Stimulated activated memory B cell treated with anti-CD40 and anti-IgM and Interleukin-4, amounts not matched to agents 10 μg/mL and 1 μg/mL and 100 μg/mL, for 72 hours (primary cell): ENCODE measurements at regions not wholly inside any gene's neighbourhood (a gene's known extent, or its start where the extent isn't known, plus 50 kb on each side); places are given as distances from the start of the nearest gene placed in this dataset.

Source experiments
- ATAC-seq: fragments of 150-1000 bp; cut with Tn5 transposase; 2 replicates; pipeline ENCODE4 v1.10.0; 2021
- H3K27ac Mint-ChIP-seq: one replicate; pipeline ENCODE4 v1.8.0; 2022; ENCODE audit warnings: mild to moderate bottlenecking, mixed read lengths
- H3K27me3 Mint-ChIP-seq: one replicate; pipeline ENCODE4 v1.8.0; 2022; ENCODE audit warnings: mixed read lengths
- H3K36me3 Mint-ChIP-seq: one replicate; pipeline ENCODE4 v1.8.0; 2022; ENCODE audit warnings: mixed read lengths
- H3K4me1 Mint-ChIP-seq: one replicate; pipeline ENCODE4 v1.8.0; 2022; ENCODE audit warnings: mixed read lengths
- H3K4me3 Mint-ChIP-seq: one replicate; pipeline ENCODE4 v1.8.0; 2022; ENCODE audit warnings: mild to moderate bottlenecking, moderate library complexity, mixed read lengths
- H3K9me3 Mint-ChIP-seq: one replicate; pipeline ENCODE4 v1.8.0; 2022; ENCODE audit warnings: mixed read lengths

- Mint-ChIP-seq H3K27ac (no peak overlapping the region), H3K36me3 (no peaks in the 10 kb centered on the region), H3K27me3 (no peaks in the 10 kb centered on the region), H3K4me3 (no peak overlapping the region), H3K4me1 (no peaks in the 10 kb centered on the region), H3K9me3 (peaks cover 6% of the 10 kb centered on the region)
- no peak for ATAC-seq
These were observed 253.8 kb upstream of the MMADHC start for GRCh38 chr2:149841396-149841795.

- no peak for ATAC-seq
- Mint-ChIP-seq H3K27me3 (no peaks in the 10 kb centered on the region), H3K9me3 (peaks cover 20% of the 10 kb centered on the region), H3K4me1 (no peaks in the 10 kb centered on the region), H3K27ac (no peak overlapping the region), H3K36me3 (no peaks in the 10 kb centered on the region), H3K4me3 (no peak overlapping the region)
These were observed 244.7 kb upstream of the MMADHC start for GRCh38 chr2:149832324-149832723.

GRCh38 chr2:149828520-149829210, 241.1 kb upstream of the MMADHC start:
- Mint-ChIP-seq H3K36me3 (no peaks in the 10 kb centered on the region), H3K4me1 (no peaks in the 10 kb centered on the region), H3K4me3 (no peak overlapping the region), H3K9me3 (no peaks in the 10 kb centered on the region), H3K27ac (no peak overlapping the region), H3K27me3 (no peaks in the 10 kb centered on the region)
- ATAC-seq: no peak

GRCh38 chr2:149827585-149828126, 240.1 kb upstream of the MMADHC start:
- Mint-ChIP-seq H3K27ac (no peak overlapping the region), H3K4me3 (no peak overlapping the region), H3K9me3 (peaks cover 1% of the 10 kb centered on the region), H3K36me3 (no peaks in the 10 kb centered on the region), H3K4me1 (no peaks in the 10 kb centered on the region), H3K27me3 (no peaks in the 10 kb centered on the region)
- ATAC-seq: no peak

GRCh38 chr2:149826471-149827125, 239.0 kb upstream of the MMADHC start:
- Mint-ChIP-seq H3K4me1 (no peaks in the 10 kb centered on the region), H3K27ac (no peak overlapping the region), H3K9me3 (peaks cover 3% of the 10 kb centered on the region), H3K36me3 (no peaks in the 10 kb centered on the region), H3K27me3 (no peaks in the 10 kb centered on the region), H3K4me3 (no peak overlapping the region)
- ATAC-seq: no peak

GRCh38 chr2:149825473-149825872, 237.9 kb upstream of the MMADHC start:
- H3K36me3 Mint-ChIP-seq: no peaks in the 10 kb centered on the region
- H3K27ac Mint-ChIP-seq: no peak overlapping the region
- peaks cover 3% of the 10 kb centered on the region for H3K9me3 Mint-ChIP-seq
- H3K4me3 Mint-ChIP-seq: no peak overlapping the region
- no peaks in the 10 kb centered on the region for H3K4me1 Mint-ChIP-seq
- ATAC-seq: no peak
- no peaks in the 10 kb centered on the region for H3K27me3 Mint-ChIP-seq

GRCh38 chr2:149824136-149824535, 236.6 kb upstream of the MMADHC start:
- no peak overlapping the region for H3K4me3 Mint-ChIP-seq
- H3K27ac Mint-ChIP-seq: no peak overlapping the region
- no peaks in the 10 kb centered on the region for H3K4me1 Mint-ChIP-seq
- H3K27me3 Mint-ChIP-seq: no peaks in the 10 kb centered on the region
- ATAC-seq: no peak
- no peaks in the 10 kb centered on the region for H3K36me3 Mint-ChIP-seq
- H3K9me3 Mint-ChIP-seq: peaks cover 3% of the 10 kb centered on the region

GRCh38 chr2:149819356-149819957, 231.9 kb upstream of the MMADHC start:
- Mint-ChIP-seq H3K4me3 (no peak overlapping the region), H3K27ac (no peak overlapping the region), H3K36me3 (no peaks in the 10 kb centered on the region), H3K27me3 (no peaks in the 10 kb centered on the region), H3K9me3 (peaks cover 3% of the 10 kb centered on the region), H3K4me1 (no peaks in the 10 kb centered on the region)
- no peak for ATAC-seq

GRCh38 chr2:149816756-149817551, 229.4 kb upstream of the MMADHC start:
- no peak overlapping the region for H3K4me3 Mint-ChIP-seq
- H3K36me3 Mint-ChIP-seq: no peaks in the 10 kb centered on the region
- H3K27ac Mint-ChIP-seq: no peak overlapping the region
- peaks cover 5% of the 10 kb centered on the region for H3K9me3 Mint-ChIP-seq
- no peaks in the 10 kb centered on the region for H3K27me3 Mint-ChIP-seq
- ATAC-seq: no peak
- no peaks in the 10 kb centered on the region for H3K4me1 Mint-ChIP-seq

- Mint-ChIP-seq H3K4me1 (no peaks in the 10 kb centered on the region), H3K4me3 (no peak overlapping the region), H3K36me3 (no peaks in the 10 kb centered on the region), H3K27me3 (no peaks in the 10 kb centered on the region), H3K27ac (no peak overlapping the region), H3K9me3 (peaks cover 7% of the 10 kb centered on the region)
- no peak for ATAC-seq
These were observed 228.4 kb upstream of the MMADHC start for GRCh38 chr2:149815941-149816340.

- H3K27me3 Mint-ChIP-seq: no peaks in the 10 kb centered on the region
- H3K36me3 Mint-ChIP-seq: no peaks in the 10 kb centered on the region
- H3K4me3 Mint-ChIP-seq: no peak overlapping the region
- H3K9me3 Mint-ChIP-seq: peaks cover 10% of the 10 kb centered on the region
- no peaks in the 10 kb centered on the region for H3K4me1 Mint-ChIP-seq
- no peak overlapping the region for H3K27ac Mint-ChIP-seq
- ATAC-seq: no peak
These were observed 227.3 kb upstream of the MMADHC start for GRCh38 chr2:149814901-149815300.

- Mint-ChIP-seq H3K4me3 (no peak overlapping the region), H3K9me3 (peaks cover 13% of the 10 kb centered on the region), H3K4me1 (no peaks in the 10 kb centered on the region), H3K27ac (no peak overlapping the region), H3K27me3 (no peaks in the 10 kb centered on the region), H3K36me3 (no peaks in the 10 kb centered on the region)
- ATAC-seq: no peak
These were observed 226.5 kb upstream of the MMADHC start for GRCh38 chr2:149814049-149814448.

GRCh38 chr2:149808556-149808955, 221.0 kb upstream of the MMADHC start:
- Mint-ChIP-seq H3K27me3 (no peaks in the 10 kb centered on the region), H3K27ac (no peak overlapping the region), H3K4me3 (no peak overlapping the region), H3K4me1 (no peaks in the 10 kb centered on the region), H3K36me3 (no peaks in the 10 kb centered on the region), H3K9me3 (peaks cover 13% of the 10 kb centered on the region)
- no peak for ATAC-seq

GRCh38 chr2:149806651-149807050, 219.1 kb upstream of the MMADHC start:
- Mint-ChIP-seq H3K9me3 (peaks cover 6% of the 10 kb centered on the region), H3K4me1 (no peaks in the 10 kb centered on the region), H3K36me3 (no peaks in the 10 kb centered on the region), H3K27me3 (no peaks in the 10 kb centered on the region), H3K4me3 (no peak overlapping the region), H3K27ac (no peak overlapping the region)
- no peak for ATAC-seq
